Peyer's patch (tissue), 4 donors: ENCODE measurements at regions not wholly inside any gene's neighbourhood (a gene's known extent, or its start where the extent isn't known, plus 50 kb on each side); places are given as distances from the start of the nearest gene placed in this dataset.

Source experiments
- CTCF ChIP-seq, 6 experiments: fragments of 450-650 bp in 4 of 6; fragments of 200-600 bp in 2 of 6; sonication (generic) in 1 of 6; IDR thresholded peaks; one replicate each; pipeline ENCODE4 v1.5.1; 2017 to 2019; ENCODE audit warnings: antibody characterized with exemption in 6 of 6, mild to moderate bottlenecking in 3 of 6, moderate library complexity in 1 of 6
- POLR2A ChIP-seq, 2 donors: fragments of 450-650 bp; IDR thresholded peaks; one replicate each; pipeline ENCODE4 v1.5.1; 2017; ENCODE audit warnings: antibody characterized with exemption in 2 of 2, mild to moderate bottlenecking in 2 of 2, moderate library complexity in 2 of 2

GRCh38 chr15:95041297-95041696, 809.9 kb downstream of the MCTP2 start:
- TF ChIP-seq CTCF (IDR thresholded peaks at IDR 0.05) (no peak), POLR2A (IDR thresholded peaks at IDR 0.05) (no peak)
